ENCODE measurements at regions not wholly inside any gene's neighbourhood (a gene's known extent, or its start where the extent isn't known, plus 50 kb on each side); places are given as distances from the start of the nearest gene placed in this dataset.
"Not testable (repeated sequence)": the region's sequence is repeated elsewhere in the genome, so short reads cannot be mapped to it uniquely, and the experiment has no call there.

- Mint-ChIP-seq H3K4me3 (no peak overlapping the region), H3K27ac (no peak overlapping the region), H3K27me3 (no peaks in the 10 kb centered on the region), H3K9me3 (peaks cover 68% of the 10 kb centered on the region), H3K4me1 (ENCODE audit: low read depth) (no peaks in the 10 kb centered on the region), H3K36me3 (ENCODE audit: low read depth) (peaks cover 49% of the 10 kb centered on the region)
Measured at GRCh38 chr2:89775885-89776284, 1084.4 kb downstream of the RPIA start.

DNA sequence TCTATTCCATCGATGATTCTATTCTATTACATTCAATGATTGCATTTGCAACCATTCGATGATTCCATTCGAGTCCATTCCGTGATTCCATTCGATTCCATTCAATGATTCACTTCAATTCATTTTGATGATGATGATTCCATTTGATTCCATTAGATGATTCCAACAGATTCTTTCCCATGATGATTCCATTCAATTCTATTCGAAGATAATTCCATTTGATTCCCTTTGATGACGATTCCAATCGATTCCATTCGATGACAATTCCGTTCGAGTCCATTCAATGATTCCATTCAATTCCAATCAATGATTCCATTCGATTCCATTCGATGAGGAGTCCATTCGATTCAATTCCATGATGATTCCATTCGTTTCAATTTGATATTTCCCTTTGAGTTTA is 1088.8 kb downstream of the RPIA start:
- Mint-ChIP-seq H3K9me3 (peaks cover 84% of the 10 kb centered on the region), H3K36me3 (ENCODE audit: low read depth) (peaks cover 67% of the 10 kb centered on the region), H3K27ac (no peak overlapping the region), H3K4me3 (no peak overlapping the region), H3K27me3 (no peaks in the 10 kb centered on the region), H3K4me1 (ENCODE audit: low read depth) (no peaks in the 10 kb centered on the region)

DNA sequence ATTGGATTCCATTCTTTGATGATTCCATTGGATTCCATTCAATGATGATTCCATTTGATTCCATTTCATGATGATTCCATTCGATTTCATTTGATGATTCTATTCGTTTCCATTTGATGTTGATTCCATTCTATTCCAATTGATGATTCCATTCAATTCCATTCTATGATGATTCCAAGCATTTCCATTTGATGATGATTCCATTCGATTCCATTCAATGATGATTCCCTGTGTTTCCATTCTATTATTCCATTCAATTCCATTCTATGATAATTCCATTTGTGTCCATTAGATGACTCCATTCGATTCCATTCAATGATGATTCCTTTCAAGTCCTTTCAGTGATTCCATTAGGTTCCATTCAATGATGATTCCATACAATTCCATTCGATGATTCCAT is 1090.5 kb downstream of the RPIA start:
- no peak overlapping the region for H3K4me3 Mint-ChIP-seq
- no peaks in the 10 kb centered on the region for H3K4me1 Mint-ChIP-seq (ENCODE audit: low read depth)
- H3K36me3 Mint-ChIP-seq (ENCODE audit: low read depth): peaks cover 55% of the 10 kb centered on the region
- peaks cover 78% of the 10 kb centered on the region for H3K9me3 Mint-ChIP-seq
- H3K27ac Mint-ChIP-seq: no peak overlapping the region
- H3K27me3 Mint-ChIP-seq: no peaks in the 10 kb centered on the region

- Mint-ChIP-seq H3K36me3 (ENCODE audit: low read depth) (peaks cover 58% of the 10 kb centered on the region), H3K27ac (no peak overlapping the region), H3K4me1 (ENCODE audit: low read depth) (no peaks in the 10 kb centered on the region), H3K4me3 (no peak overlapping the region), H3K9me3 (peaks cover 87% of the 10 kb centered on the region), H3K27me3 (no peaks in the 10 kb centered on the region)
Measured at GRCh38 chr2:89784960-89785359, 1093.5 kb downstream of the RPIA start.

GRCh38 chr2:89785528-89785927 is 1094.1 kb downstream of the RPIA start:
- not testable (repeated sequence) for H3K27ac Mint-ChIP-seq; H3K4me3 Mint-ChIP-seq; H3K27me3 Mint-ChIP-seq; H3K4me1 Mint-ChIP-seq (ENCODE audit: low read depth)
- H3K9me3 Mint-ChIP-seq: peaks cover 87% of the 10 kb centered on the region
- peaks cover 55% of the 10 kb centered on the region for H3K36me3 Mint-ChIP-seq (ENCODE audit: low read depth)

DNA sequence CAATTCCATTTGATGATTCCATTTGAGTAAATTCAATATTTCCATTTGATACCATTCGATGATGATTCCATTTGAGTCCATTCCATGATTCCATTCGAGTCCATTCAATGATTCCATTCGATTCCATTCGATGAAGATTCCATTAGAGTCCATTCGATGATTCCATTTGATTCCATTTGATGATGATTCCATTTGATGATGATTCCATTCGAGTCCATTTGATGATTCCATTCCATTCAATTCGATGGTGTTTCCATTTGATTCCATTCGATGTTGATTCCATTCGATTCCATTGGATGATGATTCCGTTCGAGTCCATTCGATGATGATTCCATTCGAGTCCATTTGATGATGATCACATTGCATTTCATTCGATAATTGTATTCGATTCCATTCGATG is 1095.2 kb downstream of the RPIA start:
- H3K4me1 Mint-ChIP-seq (ENCODE audit: low read depth); H3K27ac Mint-ChIP-seq; H3K4me3 Mint-ChIP-seq; H3K27me3 Mint-ChIP-seq: not testable (repeated sequence)
- Mint-ChIP-seq H3K36me3 (ENCODE audit: low read depth) (peaks cover 48% of the 10 kb centered on the region), H3K9me3 (peaks cover 84% of the 10 kb centered on the region)

GRCh38 chr2:89795530-89795929 is 1104.1 kb downstream of the RPIA start:
- not testable (repeated sequence) for H3K4me3 Mint-ChIP-seq; H3K27me3 Mint-ChIP-seq; H3K27ac Mint-ChIP-seq; H3K4me1 Mint-ChIP-seq (ENCODE audit: low read depth)
- peaks cover 79% of the 10 kb centered on the region for H3K9me3 Mint-ChIP-seq
- H3K36me3 Mint-ChIP-seq (ENCODE audit: low read depth): peaks cover 50% of the 10 kb centered on the region

GRCh38 chr2:89797320-89798038 is 1106.0 kb downstream of the RPIA start:
- no peak overlapping the region for H3K4me3 Mint-ChIP-seq
- no peaks in the 10 kb centered on the region for H3K27me3 Mint-ChIP-seq
- peaks cover 53% of the 10 kb centered on the region for H3K36me3 Mint-ChIP-seq (ENCODE audit: low read depth)
- H3K27ac Mint-ChIP-seq: no peak overlapping the region
- peaks cover 79% of the 10 kb centered on the region for H3K9me3 Mint-ChIP-seq
- no peaks in the 10 kb centered on the region for H3K4me1 Mint-ChIP-seq (ENCODE audit: low read depth)

DNA sequence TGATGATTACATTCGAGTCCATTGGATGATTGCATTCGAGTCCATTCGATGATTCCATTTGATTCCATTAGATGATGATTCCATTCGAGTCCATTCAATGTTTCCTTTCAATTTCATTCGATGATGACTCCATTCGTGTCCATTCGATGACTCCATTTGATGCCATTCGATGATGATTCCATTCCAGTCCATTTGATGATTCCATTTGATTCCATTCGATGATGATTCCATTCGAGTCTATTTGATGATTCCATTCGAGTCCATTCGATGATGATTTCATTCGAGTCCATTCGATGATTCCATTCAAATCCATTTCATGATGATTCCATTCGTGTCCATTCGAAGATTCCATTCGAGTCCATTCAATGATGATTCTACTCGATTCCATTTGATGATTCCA is 1109.7 kb downstream of the RPIA start:
- H3K4me3 Mint-ChIP-seq; H3K4me1 Mint-ChIP-seq (ENCODE audit: low read depth); H3K27ac Mint-ChIP-seq; H3K27me3 Mint-ChIP-seq: not testable (repeated sequence)
- H3K9me3 Mint-ChIP-seq: peaks cover 92% of the 10 kb centered on the region
- H3K36me3 Mint-ChIP-seq (ENCODE audit: low read depth): peaks cover 70% of the 10 kb centered on the region

DNA sequence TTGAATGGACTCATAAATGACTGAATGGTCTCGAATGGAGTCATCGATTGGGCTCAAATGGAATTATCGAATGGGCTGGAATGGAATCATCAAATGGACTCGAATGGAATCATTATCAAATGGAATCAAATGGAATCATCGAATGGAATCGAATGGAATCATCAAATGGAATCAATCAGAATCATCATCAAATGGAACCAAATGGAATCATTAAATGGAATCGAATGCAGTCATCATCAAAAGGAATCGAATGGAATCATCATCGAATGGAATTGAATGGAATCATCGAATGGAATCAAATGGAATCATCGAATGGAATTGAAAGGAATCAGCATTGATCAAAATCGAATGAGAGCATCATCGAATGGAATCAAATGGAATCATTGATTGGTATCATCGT is 1114.9 kb downstream of the RPIA start:
- peaks cover 61% of the 10 kb centered on the region for H3K36me3 Mint-ChIP-seq (ENCODE audit: low read depth)
- H3K27me3 Mint-ChIP-seq; H3K27ac Mint-ChIP-seq; H3K4me3 Mint-ChIP-seq; H3K4me1 Mint-ChIP-seq (ENCODE audit: low read depth): not testable (repeated sequence)
- H3K9me3 Mint-ChIP-seq: peaks cover 76% of the 10 kb centered on the region

- H3K27me3 Mint-ChIP-seq: no peaks in the 10 kb centered on the region
- peaks cover 80% of the 10 kb centered on the region for H3K9me3 Mint-ChIP-seq
- no peak overlapping the region for H3K4me3 Mint-ChIP-seq
- H3K36me3 Mint-ChIP-seq (ENCODE audit: low read depth): peaks cover 66% of the 10 kb centered on the region
- H3K4me1 Mint-ChIP-seq (ENCODE audit: low read depth): no peaks in the 10 kb centered on the region
- H3K27ac Mint-ChIP-seq: no peak overlapping the region
Measured at GRCh38 chr2:89811295-89811694, 1119.8 kb downstream of the RPIA start.

DNA sequence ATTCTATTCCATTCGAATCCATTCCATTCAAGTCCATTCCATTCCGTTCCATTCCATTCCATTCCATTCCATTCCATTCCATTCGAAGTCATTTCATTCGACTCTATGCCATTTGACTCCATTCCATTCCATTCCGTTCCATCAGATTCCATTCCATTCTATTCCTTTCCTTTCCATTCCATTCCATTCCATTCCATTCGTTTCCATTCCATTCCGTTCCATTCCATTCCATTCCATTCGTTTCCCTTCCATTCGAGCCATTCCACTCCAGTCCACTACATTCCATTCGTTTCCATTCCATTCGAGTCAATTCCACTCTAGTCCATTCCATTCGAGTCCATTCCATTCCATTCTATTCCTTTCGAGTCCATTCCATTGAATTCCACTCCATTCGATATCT is 1120.4 kb downstream of the RPIA start:
- H3K9me3 Mint-ChIP-seq: peaks cover 82% of the 10 kb centered on the region
- not testable (repeated sequence) for H3K4me1 Mint-ChIP-seq (ENCODE audit: low read depth); H3K27me3 Mint-ChIP-seq; H3K27ac Mint-ChIP-seq; H3K4me3 Mint-ChIP-seq
- H3K36me3 Mint-ChIP-seq (ENCODE audit: low read depth): peaks cover 60% of the 10 kb centered on the region

- H3K9me3 Mint-ChIP-seq: peaks cover 71% of the 10 kb centered on the region
Measured at GRCh38 chr2:89814359-89814758, 1122.9 kb downstream of the RPIA start.

DNA sequence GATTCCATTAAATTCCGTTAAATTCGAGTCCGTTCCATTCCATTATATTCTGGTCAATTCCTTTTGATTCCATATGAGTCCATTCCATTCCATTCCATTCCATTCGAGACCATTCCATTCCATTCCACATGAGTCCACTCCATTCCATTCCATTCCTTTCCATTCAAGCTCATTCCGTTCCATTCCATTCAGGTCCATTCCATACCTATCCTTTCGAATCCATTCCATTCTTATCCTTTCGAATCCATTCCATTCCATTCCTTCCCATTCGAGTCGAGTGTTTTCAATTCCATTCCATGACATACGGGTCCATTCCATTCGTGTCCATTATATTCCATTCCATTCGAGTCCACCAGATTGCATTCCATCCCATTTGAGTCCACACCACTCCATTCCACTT is 1127.4 kb downstream of the RPIA start:
- peaks cover 75% of the 10 kb centered on the region for H3K36me3 Mint-ChIP-seq (ENCODE audit: low read depth)
- no peaks in the 10 kb centered on the region for H3K27me3 Mint-ChIP-seq
- H3K27ac Mint-ChIP-seq: no peak overlapping the region
- H3K4me1 Mint-ChIP-seq (ENCODE audit: low read depth): no peaks in the 10 kb centered on the region
- no peak overlapping the region for H3K4me3 Mint-ChIP-seq
- H3K9me3 Mint-ChIP-seq: peaks cover 33% of the 10 kb centered on the region

More at GRCh38 chr2:89814359-89814758, 1122.9 kb downstream of the RPIA start:
- peaks cover 74% of the 10 kb centered on the region for H3K36me3 Mint-ChIP-seq (ENCODE audit: low read depth)
- H3K4me1 Mint-ChIP-seq (ENCODE audit: low read depth); H3K27ac Mint-ChIP-seq; H3K4me3 Mint-ChIP-seq; H3K27me3 Mint-ChIP-seq: not testable (repeated sequence)

- no peak overlapping the region for H3K27ac Mint-ChIP-seq
- H3K4me3 Mint-ChIP-seq: no peak overlapping the region
- no peaks in the 10 kb centered on the region for H3K4me1 Mint-ChIP-seq (ENCODE audit: low read depth)
- H3K9me3 Mint-ChIP-seq: peaks cover 24% of the 10 kb centered on the region
- no peaks in the 10 kb centered on the region for H3K27me3 Mint-ChIP-seq
- H3K36me3 Mint-ChIP-seq (ENCODE audit: low read depth): peaks cover 72% of the 10 kb centered on the region
Measured at GRCh38 chr2:89819809-89820208, 1128.3 kb downstream of the RPIA start.

DNA sequence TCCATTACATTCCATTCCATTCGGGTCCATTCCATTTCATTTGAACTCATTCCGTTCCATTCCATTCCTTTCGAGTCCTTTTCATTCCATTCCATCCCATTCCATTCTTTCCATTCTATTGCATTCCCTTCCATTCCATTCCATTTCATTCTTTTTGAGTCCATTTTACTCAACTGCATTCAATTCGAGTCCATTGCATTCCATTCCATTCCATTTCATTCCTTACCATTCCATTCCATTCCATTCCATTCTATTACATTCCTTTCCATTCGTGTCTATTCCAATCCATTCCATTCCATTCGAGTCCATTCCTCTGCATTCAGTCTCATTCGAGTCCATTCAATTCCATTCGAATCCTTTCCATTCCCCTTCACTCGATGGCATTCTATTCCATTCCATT is 1128.8 kb downstream of the RPIA start:
- Mint-ChIP-seq H3K36me3 (ENCODE audit: low read depth) (peaks cover 72% of the 10 kb centered on the region), H3K27ac (no peak overlapping the region), H3K4me1 (ENCODE audit: low read depth) (no peaks in the 10 kb centered on the region), H3K27me3 (no peaks in the 10 kb centered on the region), H3K4me3 (no peak overlapping the region), H3K9me3 (peaks cover 19% of the 10 kb centered on the region)
